GM23338 (cell line): ENCODE measurements at regions not wholly inside any gene's neighbourhood (a gene's known extent, or its start where the extent isn't known, plus 50 kb on each side); places are given as distances from the start of the nearest gene placed in this dataset.

Experiments
- CREB1 ChIP-seq: fragments of 250-450 bp; sonication (Bioruptor Pico); IDR thresholded peaks from 2 replicates; pipeline ENCODE4 v1.5.0; 2020; ENCODE audit warnings: low read depth, mild to moderate bottlenecking, moderate library complexity
- CTCF ChIP-seq, 2 experiments: fragments of 200-600 bp in 1 of 2; sonication (generic) in 1 of 2; conservative IDR thresholded peaks; 2 replicates each; pipeline versions ENCODE4 v1.5.1 to v1.6.1; 2016 to 2017; ENCODE audit warnings: antibody characterized with exemption in 2 of 2, low read depth in 2 of 2, mild to moderate bottlenecking in 2 of 2, moderate library complexity in 1 of 2
- ETS1 ChIP-seq: IDR thresholded peaks from 2 replicates; pipeline ENCODE4 v1.6.1; 2016; ENCODE audit warnings: antibody characterized with exemption
- EZH2 ChIP-seq: fragments of 200-600 bp; sonication (generic); IDR thresholded peaks from one replicate; pipeline ENCODE4 v1.8.0; 2017; ENCODE audit warnings: antibody characterized with exemption, mild to moderate bottlenecking, low read depth; ENCODE audit not compliant: unreplicated experiment
- EZH2phosphoT487 ChIP-seq: fragments of 200-600 bp; sonication (generic); IDR thresholded peaks from one replicate; pipeline ENCODE4 v1.8.1; 2018; ENCODE audit warnings: antibody characterized with exemption; ENCODE audit not compliant: unreplicated experiment
- JUNB ChIP-seq: IDR thresholded peaks from one replicate; pipeline ENCODE4 v1.6.1; 2016; ENCODE audit warnings: antibody characterized with exemption; ENCODE audit not compliant: unreplicated experiment
- NANOG ChIP-seq: IDR thresholded peaks from 2 replicates; pipeline ENCODE4 v1.6.1; 2016; ENCODE audit warnings: antibody characterized with exemption, borderline replicate concordance
- POLR2AphosphoS5 ChIP-seq: IDR thresholded peaks from 2 replicates; pipeline ENCODE4 v1.6.1; 2016; ENCODE audit warnings: antibody characterized with exemption, low read depth
- STAT1 ChIP-seq: IDR thresholded peaks from one replicate; pipeline ENCODE4 v1.6.1; 2016; ENCODE audit warnings: antibody characterized with exemption; ENCODE audit not compliant: unreplicated experiment
- ZNF114 ChIP-seq: fragments of 250-450 bp; sonication (Bioruptor Pico); IDR thresholded peaks from 2 replicates; pipeline ENCODE4 v1.5.0; 2020; ENCODE audit warnings: mild to moderate bottlenecking, moderate library complexity
- ZNF331 ChIP-seq: fragments of 250-450 bp; sonication (Bioruptor Pico); IDR thresholded peaks from 2 replicates; pipeline ENCODE4 v1.5.0; 2020; ENCODE audit warnings: low read depth, mild to moderate bottlenecking, moderate library complexity
- TF ChIP-seq, protein P1 (sequence below): IDR thresholded peaks from one replicate; pipeline ENCODE4 v1.6.1; 2018; ENCODE audit warnings: antibody characterized with exemption; ENCODE audit not compliant: unreplicated experiment

GRCh38 chr2:180890781-180891180 lies 89.6 kb upstream of the UBE2E3 start:
- TF ChIP-seq CTCF (conservative IDR thresholded peaks at IDR 0.05; ENCODE audit: low read depth in 2 of 2): no peak
- TF ChIP-seq EZH2: no peak
- no peak for TF ChIP-seq ZNF114
- TF ChIP-seq POLR2AphosphoS5: no peak
- TF ChIP-seq JUNB: no peak
- TF ChIP-seq, protein P1, sequence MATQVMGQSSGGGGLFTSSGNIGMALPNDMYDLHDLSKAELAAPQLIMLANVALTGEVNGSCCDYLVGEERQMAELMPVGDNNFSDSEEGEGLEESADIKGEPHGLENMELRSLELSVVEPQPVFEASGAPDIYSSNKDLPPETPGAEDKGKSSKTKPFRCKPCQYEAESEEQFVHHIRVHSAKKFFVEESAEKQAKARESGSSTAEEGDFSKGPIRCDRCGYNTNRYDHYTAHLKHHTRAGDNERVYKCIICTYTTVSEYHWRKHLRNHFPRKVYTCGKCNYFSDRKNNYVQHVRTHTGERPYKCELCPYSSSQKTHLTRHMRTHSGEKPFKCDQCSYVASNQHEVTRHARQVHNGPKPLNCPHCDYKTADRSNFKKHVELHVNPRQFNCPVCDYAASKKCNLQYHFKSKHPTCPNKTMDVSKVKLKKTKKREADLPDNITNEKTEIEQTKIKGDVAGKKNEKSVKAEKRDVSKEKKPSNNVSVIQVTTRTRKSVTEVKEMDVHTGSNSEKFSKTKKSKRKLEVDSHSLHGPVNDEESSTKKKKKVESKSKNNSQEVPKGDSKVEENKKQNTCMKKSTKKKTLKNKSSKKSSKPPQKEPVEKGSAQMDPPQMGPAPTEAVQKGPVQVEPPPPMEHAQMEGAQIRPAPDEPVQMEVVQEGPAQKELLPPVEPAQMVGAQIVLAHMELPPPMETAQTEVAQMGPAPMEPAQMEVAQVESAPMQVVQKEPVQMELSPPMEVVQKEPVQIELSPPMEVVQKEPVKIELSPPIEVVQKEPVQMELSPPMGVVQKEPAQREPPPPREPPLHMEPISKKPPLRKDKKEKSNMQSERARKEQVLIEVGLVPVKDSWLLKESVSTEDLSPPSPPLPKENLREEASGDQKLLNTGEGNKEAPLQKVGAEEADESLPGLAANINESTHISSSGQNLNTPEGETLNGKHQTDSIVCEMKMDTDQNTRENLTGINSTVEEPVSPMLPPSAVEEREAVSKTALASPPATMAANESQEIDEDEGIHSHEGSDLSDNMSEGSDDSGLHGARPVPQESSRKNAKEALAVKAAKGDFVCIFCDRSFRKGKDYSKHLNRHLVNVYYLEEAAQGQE: no peak
- TF ChIP-seq EZH2phosphoT487: no peak
- TF ChIP-seq CREB1 (CRISPR knock-in tag): no peak
- no peak for TF ChIP-seq ETS1
- no peak for TF ChIP-seq NANOG
- TF ChIP-seq STAT1: no peak
- TF ChIP-seq ZNF331 (CRISPR knock-in tag): no peak
